GM23338 (cell line): ENCODE measurements at regions not wholly inside any gene's neighbourhood (a gene's known extent, or its start where the extent isn't known, plus 50 kb on each side); places are given as distances from the start of the nearest gene placed in this dataset.

Experiments
- ATAC-seq: fragments of 200-7000 bp; cut with Tn5 transposase; 3 replicates; pipeline ENCODE4 v1.9.1; 2020
- DNase-seq: peaks from one replicate; pipeline ENCODE4 v3.0.0-alpha.2; 2015; ENCODE audit warnings: low spot score
- H2AFZ ChIP-seq: fragments of 200-600 bp; sonication (generic); 2 replicates; pipeline ENCODE4 v1.8.0; 2016; ENCODE audit warnings: antibody characterized with exemption, mild to moderate bottlenecking, moderate library complexity
- H3F3A ChIP-seq: fragments of 200-600 bp; sonication (generic); replicated peaks from 2 replicates; pipeline ENCODE4 v1.8.0; 2017; ENCODE audit warnings: antibody characterized with exemption, mixed run types, low read depth
- H3K27ac ChIP-seq: fragments of 200-600 bp; sonication (generic); 2 replicates; pipeline ENCODE4 v1.6.1; 2016; ENCODE audit warnings: low read depth
- H3K27me3 ChIP-seq: fragments of 200-600 bp; sonication (generic); 2 replicates; pipeline ENCODE4 v1.8.0; 2016; ENCODE audit warnings: mild to moderate bottlenecking, mixed run types, moderate library complexity; ENCODE audit not compliant: insufficient read depth
- H3K36me3 ChIP-seq: fragments of 200-600 bp; sonication (generic); 2 replicates; pipeline ENCODE4 v1.8.0; 2016; ENCODE audit warnings: mild to moderate bottlenecking; ENCODE audit not compliant: insufficient read depth
- H3K4me1 ChIP-seq: fragments of 200-600 bp; sonication (generic); 2 replicates; pipeline ENCODE4 v1.8.0; 2016; ENCODE audit warnings: mild to moderate bottlenecking, moderate library complexity; ENCODE audit not compliant: insufficient read depth
- H3K4me2 ChIP-seq: fragments of 200-600 bp; sonication (generic); 2 replicates; pipeline ENCODE4 v1.7.1; 2017; ENCODE audit warnings: mixed run types
- H3K4me3 ChIP-seq: fragments of 200-600 bp; sonication (generic); 2 replicates; pipeline ENCODE4 v1.6.1; 2016; ENCODE audit warnings: mixed run types
- H3K79me2 ChIP-seq: fragments of 200-600 bp; sonication (generic); replicated peaks from 2 replicates; pipeline ENCODE4 v1.8.0; 2017; ENCODE audit warnings: mild to moderate bottlenecking; ENCODE audit not compliant: insufficient read depth
- H3K9me2 ChIP-seq: fragments of 200-600 bp; sonication (generic); 2 replicates; pipeline ENCODE4 v1.8.0; 2017; ENCODE audit not compliant: insufficient read depth
- H4K20me1 ChIP-seq: fragments of 200-600 bp; sonication (generic); replicated peaks from 2 replicates; pipeline ENCODE4 v1.8.0; 2017; ENCODE audit warnings: mild to moderate bottlenecking; ENCODE audit not compliant: insufficient read depth
- H3K27ac Mint-ChIP-seq: 2 replicates; pipeline ENCODE4 v1.8.0; 2020; ENCODE audit warnings: inconsistent platforms, mild to moderate bottlenecking, moderate library complexity, mixed read lengths
- H3K27me3 Mint-ChIP-seq: 3 replicates; pipeline ENCODE4 v1.8.0; 2022; ENCODE audit warnings: low read depth, mild to moderate bottlenecking, moderate library complexity, mixed read lengths, inconsistent platforms; ENCODE audit not compliant: insufficient read depth, poor library complexity
- H3K36me3 Mint-ChIP-seq: 3 replicates; pipeline ENCODE4 v1.8.0; 2021; ENCODE audit warnings: low read depth, mild to moderate bottlenecking, inconsistent platforms, moderate library complexity, mixed read lengths
- H3K4me1 Mint-ChIP-seq: 3 replicates; pipeline ENCODE4 v1.8.0; 2020; ENCODE audit warnings: mild to moderate bottlenecking, inconsistent platforms, mixed read lengths
- H3K4me3 Mint-ChIP-seq: 3 replicates; pipeline ENCODE4 v1.8.0; 2021; ENCODE audit warnings: moderate library complexity, mild to moderate bottlenecking, inconsistent platforms, mixed read lengths
- H3K9me3 Mint-ChIP-seq: 3 replicates; pipeline ENCODE4 v1.8.0; 2020; ENCODE audit warnings: moderate library complexity, mild to moderate bottlenecking, inconsistent platforms, mixed read lengths
- ETS1 ChIP-seq: IDR thresholded peaks from 2 replicates; pipeline ENCODE4 v1.6.1; 2016; ENCODE audit warnings: antibody characterized with exemption
- EZH2 ChIP-seq: fragments of 200-600 bp; sonication (generic); IDR thresholded peaks from one replicate; pipeline ENCODE4 v1.8.0; 2017; ENCODE audit warnings: antibody characterized with exemption, mild to moderate bottlenecking, low read depth; ENCODE audit not compliant: unreplicated experiment
- EZH2phosphoT487 ChIP-seq: fragments of 200-600 bp; sonication (generic); IDR thresholded peaks from one replicate; pipeline ENCODE4 v1.8.1; 2018; ENCODE audit warnings: antibody characterized with exemption; ENCODE audit not compliant: unreplicated experiment
- STAT1 ChIP-seq: IDR thresholded peaks from one replicate; pipeline ENCODE4 v1.6.1; 2016; ENCODE audit warnings: antibody characterized with exemption; ENCODE audit not compliant: unreplicated experiment
- ZNF462 ChIP-seq: fragments of 250-450 bp; sonication (Bioruptor Pico); IDR thresholded peaks from 2 replicates; pipeline ENCODE4 v1.5.0; 2020; ENCODE audit warnings: mild to moderate bottlenecking, moderate library complexity
- TF ChIP-seq, protein P1 (sequence below): IDR thresholded peaks from one replicate; pipeline ENCODE4 v1.6.1; 2018; ENCODE audit warnings: antibody characterized with exemption; ENCODE audit not compliant: unreplicated experiment

DNA sequence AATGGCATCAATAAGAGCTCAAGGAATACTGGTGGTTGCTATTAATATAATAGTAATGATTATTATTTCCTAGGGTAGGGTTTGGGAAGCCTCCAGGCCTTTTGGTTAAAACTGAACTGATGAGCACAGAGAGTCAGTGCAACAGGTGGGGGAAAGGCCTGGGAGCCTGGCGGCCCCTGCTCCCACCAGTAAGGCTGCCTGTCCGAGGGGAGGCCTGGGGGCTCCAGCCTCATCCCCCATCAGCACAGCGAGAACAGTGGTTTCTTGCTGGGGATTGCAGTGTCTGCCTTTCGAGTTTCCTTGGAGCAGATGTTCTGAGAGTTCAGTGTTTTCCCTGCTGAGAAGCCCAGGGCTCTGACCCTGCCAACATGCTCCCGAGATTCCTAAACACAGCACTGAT is 340.4 kb downstream of the CDH26 start:
- H3K36me3 ChIP-seq: no peaks in the 10 kb centered on the region
- no peaks in the 10 kb centered on the region for H3K9me2 ChIP-seq
- peaks cover 19% of the 10 kb centered on the region for H3K9me3 Mint-ChIP-seq
- no peaks in the 10 kb centered on the region for H3K4me1 ChIP-seq
- DNase-seq: no peak
- no peak overlapping the region for H3K4me3 Mint-ChIP-seq
- no peaks in the 10 kb centered on the region for H3F3A ChIP-seq
- H3K79me2 ChIP-seq: no peaks in the 10 kb centered on the region
- H3K27ac Mint-ChIP-seq: no peak overlapping the region
- H3K27me3 Mint-ChIP-seq: peaks cover 7% of the 10 kb centered on the region
- no peaks in the 10 kb centered on the region for H4K20me1 ChIP-seq
- H3K4me3 ChIP-seq: no peak overlapping the region
- no peak for ATAC-seq
- no peaks in the 10 kb centered on the region; the same call in 2 of the 3 replicates for H3K4me1 Mint-ChIP-seq
- 0 out of 3 replicates have a peak, but pooled peaks cover 2% of the 10 kb centered on the region for H3K36me3 Mint-ChIP-seq
- no peak overlapping the region for H3K27ac ChIP-seq
- no peak for TF ChIP-seq ETS1
- TF ChIP-seq ZNF462 (CRISPR knock-in tag): no peak
- TF ChIP-seq STAT1: no peak
- TF ChIP-seq EZH2: no peak
- H3K4me2 ChIP-seq: no peak overlapping the region
- H3K27me3 ChIP-seq: no peaks in the 10 kb centered on the region
- no peak overlapping the region for H2AFZ ChIP-seq

DNA sequence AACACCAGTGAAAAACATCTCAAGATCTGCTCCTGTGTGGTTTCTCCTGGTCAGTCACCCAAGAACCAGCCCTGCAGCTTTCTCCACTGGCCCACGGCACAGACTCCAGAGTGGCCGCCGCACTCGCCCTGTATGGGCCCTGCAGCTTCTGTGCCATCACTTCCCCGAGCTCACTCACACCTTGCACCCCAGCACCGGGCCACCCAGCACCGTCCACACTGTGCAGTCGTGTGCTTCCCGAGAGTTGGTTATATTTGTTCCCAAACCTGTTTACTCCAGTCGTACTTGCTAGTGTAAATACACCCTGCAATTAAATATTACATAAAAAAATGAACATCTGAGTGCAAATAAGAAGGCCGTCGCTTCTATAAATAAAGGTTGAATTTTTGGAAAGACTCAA is 341.7 kb downstream of the CDH26 start:
- Histone ChIP-seq H3K27me3 (no peaks in the 10 kb centered on the region), H3K27ac (no peak overlapping the region), H3K4me3 (no peak overlapping the region), H3K4me2 (no peak overlapping the region), H3K9me2 (no peaks in the 10 kb centered on the region), H4K20me1 (no peaks in the 10 kb centered on the region), H3F3A (no peaks in the 10 kb centered on the region), H2AFZ (no peak overlapping the region), H3K4me1 (no peaks in the 10 kb centered on the region), H3K79me2 (no peaks in the 10 kb centered on the region), H3K36me3 (no peaks in the 10 kb centered on the region)
- peaks cover 11% of the 10 kb centered on the region for H3K9me3 Mint-ChIP-seq
- no peak overlapping the region for H3K27ac Mint-ChIP-seq
- H3K4me3 Mint-ChIP-seq: no peak overlapping the region
- no peaks in the 10 kb centered on the region; the same call in 2 of the 3 replicates for H3K4me1 Mint-ChIP-seq
- H3K36me3 Mint-ChIP-seq: 0 out of 3 replicates have a peak, but pooled peaks cover 2% of the 10 kb centered on the region
- ATAC-seq (no peak), DNase-seq (no peak)
- peaks cover 6% of the 10 kb centered on the region for H3K27me3 Mint-ChIP-seq
- no peak for TF ChIP-seq ETS1
- TF ChIP-seq EZH2phosphoT487: no peak
- TF ChIP-seq, protein P1, sequence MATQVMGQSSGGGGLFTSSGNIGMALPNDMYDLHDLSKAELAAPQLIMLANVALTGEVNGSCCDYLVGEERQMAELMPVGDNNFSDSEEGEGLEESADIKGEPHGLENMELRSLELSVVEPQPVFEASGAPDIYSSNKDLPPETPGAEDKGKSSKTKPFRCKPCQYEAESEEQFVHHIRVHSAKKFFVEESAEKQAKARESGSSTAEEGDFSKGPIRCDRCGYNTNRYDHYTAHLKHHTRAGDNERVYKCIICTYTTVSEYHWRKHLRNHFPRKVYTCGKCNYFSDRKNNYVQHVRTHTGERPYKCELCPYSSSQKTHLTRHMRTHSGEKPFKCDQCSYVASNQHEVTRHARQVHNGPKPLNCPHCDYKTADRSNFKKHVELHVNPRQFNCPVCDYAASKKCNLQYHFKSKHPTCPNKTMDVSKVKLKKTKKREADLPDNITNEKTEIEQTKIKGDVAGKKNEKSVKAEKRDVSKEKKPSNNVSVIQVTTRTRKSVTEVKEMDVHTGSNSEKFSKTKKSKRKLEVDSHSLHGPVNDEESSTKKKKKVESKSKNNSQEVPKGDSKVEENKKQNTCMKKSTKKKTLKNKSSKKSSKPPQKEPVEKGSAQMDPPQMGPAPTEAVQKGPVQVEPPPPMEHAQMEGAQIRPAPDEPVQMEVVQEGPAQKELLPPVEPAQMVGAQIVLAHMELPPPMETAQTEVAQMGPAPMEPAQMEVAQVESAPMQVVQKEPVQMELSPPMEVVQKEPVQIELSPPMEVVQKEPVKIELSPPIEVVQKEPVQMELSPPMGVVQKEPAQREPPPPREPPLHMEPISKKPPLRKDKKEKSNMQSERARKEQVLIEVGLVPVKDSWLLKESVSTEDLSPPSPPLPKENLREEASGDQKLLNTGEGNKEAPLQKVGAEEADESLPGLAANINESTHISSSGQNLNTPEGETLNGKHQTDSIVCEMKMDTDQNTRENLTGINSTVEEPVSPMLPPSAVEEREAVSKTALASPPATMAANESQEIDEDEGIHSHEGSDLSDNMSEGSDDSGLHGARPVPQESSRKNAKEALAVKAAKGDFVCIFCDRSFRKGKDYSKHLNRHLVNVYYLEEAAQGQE: no peak
